Tibial nerve (tissue), 4 donors: ENCODE measurements at regions not wholly inside any gene's neighbourhood (a gene's known extent, or its start where the extent isn't known, plus 50 kb on each side); places are given as distances from the start of the nearest gene placed in this dataset.
"Not testable (repeated sequence)": the region's sequence is repeated elsewhere in the genome, so short reads cannot be mapped to it uniquely, and the experiment has no call there.

Source experiments
- DNase-seq, 2 donors: peaks; one replicate each; pipeline ENCODE4 v3.0.0-alpha.2; 2019; ENCODE audit warnings: low spot score in 2 of 2
- H3K27ac ChIP-seq, 4 donors: fragments of 200-600 bp; sonication (generic) in 3 of 4; one replicate each; pipeline ENCODE4 v1.5.1; 2017 to 2019; ENCODE audit warnings: mild to moderate bottlenecking in 1 of 4
- H3K27me3 ChIP-seq, 2 donors: fragments of 200-600 bp; sonication (generic) in 1 of 2; one replicate each; pipeline versions ENCODE4 v1.5.1 to v1.6.0; 2017 to 2019
- H3K36me3 ChIP-seq, 3 donors: fragments of 200-600 bp; sonication (generic); one replicate each; pipeline ENCODE4 v1.5.1; 2018 to 2019
- H3K4me1 ChIP-seq, 4 donors: fragments of 200-600 bp; sonication (generic) in 3 of 4; one replicate each; pipeline ENCODE4 v1.5.1; 2017 to 2019
- H3K4me3 ChIP-seq, 4 donors: fragments of 200-600 bp; sonication (generic) in 3 of 4; one replicate each; pipeline ENCODE4 v1.5.1; 2017 to 2019; ENCODE audit warnings: mild to moderate bottlenecking in 1 of 4, moderate library complexity in 1 of 4
- H3K9me3 ChIP-seq, 4 donors: fragments of 200-600 bp; sonication (generic) in 3 of 4; one replicate each; pipeline ENCODE4 v1.5.1; 2017 to 2019
- CTCF ChIP-seq, 5 experiments: fragments of 200-600 bp in 3 of 5; fragments of 450-650 bp in 2 of 5; sonication (generic) in 3 of 5; IDR thresholded peaks; one replicate each; pipeline ENCODE4 v1.5.1; 2016 to 2019; ENCODE audit warnings: antibody characterized with exemption in 5 of 5, mild to moderate bottlenecking in 3 of 5, moderate library complexity in 2 of 5
- EP300 ChIP-seq, 2 donors: sonication (generic); formaldehyde crosslinking; IDR thresholded peaks; one replicate each; pipeline ENCODE4 v1.6.1; 2017; ENCODE audit warnings: antibody characterized with exemption in 2 of 2, mild to moderate bottlenecking in 1 of 2
- POLR2A ChIP-seq, 2 donors: fragments of 450-650 bp; IDR thresholded peaks; one replicate each; pipeline ENCODE4 v1.6.1; 2017; ENCODE audit warnings: antibody characterized with exemption in 2 of 2, mild to moderate bottlenecking in 2 of 2, moderate library complexity in 2 of 2
- WGBS, 2 donors: methylation state at CpG; one replicate each; pipeline ENCODE4 v1.1.5; 2018; 5-methylcytosine and 5-hydroxymethylcytosine counted together

GRCh38 chr6:112881828-112882780 lies 535.0 kb downstream of the RFPL4B start:
- Histone ChIP-seq H3K9me3 (no peaks in the 10 kb centered on the region), H3K4me1 (peaks cover 0 to 46% (median 10%) of the 10 kb centered on the region in 4 donors), H3K4me3 (no peak overlapping the region), H3K27me3 (no peaks in the 10 kb centered on the region), H3K36me3 (no peaks in the 10 kb centered on the region), H3K27ac (no peak overlapping the region)
- no peak for TF ChIP-seq EP300 (IDR thresholded peaks at IDR 0.05)
- TF ChIP-seq CTCF (IDR thresholded peaks at IDR 0.05): no peak
- TF ChIP-seq POLR2A (IDR thresholded peaks at IDR 0.05): no peak
- no peak for DNase-seq
- WGBS, 2 donors: 79 to 80% methylated on average over 2 of the region's 2 CpGs

- no peaks in the 10 kb centered on the region for H3K27me3 ChIP-seq
- WGBS, 2 donors: 52 to 67% methylated on average over 3 of the region's 3 CpGs
- no peak for DNase-seq
- no peaks in the 10 kb centered on the region for H3K9me3 ChIP-seq
- H3K4me3 ChIP-seq: no peak overlapping the region
- TF ChIP-seq POLR2A (IDR thresholded peaks at IDR 0.05) (no peak), EP300 (IDR thresholded peaks at IDR 0.05) (no peak), CTCF (IDR thresholded peaks at IDR 0.05) (no peak)
- peaks cover 0 to 36% (median 5%) of the 10 kb centered on the region in 4 donors for H3K4me1 ChIP-seq
- H3K27ac ChIP-seq: no peak overlapping the region
- H3K36me3 ChIP-seq: no peaks in the 10 kb centered on the region
Observed at GRCh38 chr6:112883095-112883494, 536.0 kb downstream of the RFPL4B start.

GRCh38 chr6:112886415-112886814 lies 539.3 kb downstream of the RFPL4B start:
- H3K36me3 ChIP-seq: no peaks in the 10 kb centered on the region
- H3K4me1 ChIP-seq: peaks cover 0 to 24% (median 3%) of the 10 kb centered on the region in 4 donors
- TF ChIP-seq EP300 (IDR thresholded peaks at IDR 0.05): no peak
- no peak for TF ChIP-seq POLR2A (IDR thresholded peaks at IDR 0.05)
- TF ChIP-seq CTCF (IDR thresholded peaks at IDR 0.05): no peak
- no peak overlapping the region for H3K4me3 ChIP-seq
- H3K27me3 ChIP-seq: no peaks in the 10 kb centered on the region
- H3K27ac ChIP-seq: peak overlapping the region in 1 of 4 donors; percentile 37
- H3K9me3 ChIP-seq: no peaks in the 10 kb centered on the region
- DNase-seq: no peak
- 36 to 39% methylated on average over 2 of the region's 2 CpGs for WGBS, 2 donors

GRCh38 chr6:112887424-112887823 lies 540.3 kb downstream of the RFPL4B start:
- H3K9me3 ChIP-seq, H3K27ac ChIP-seq, H3K4me3 ChIP-seq, H3K36me3 ChIP-seq, DNase-seq, H3K27me3 ChIP-seq: not testable (repeated sequence)
- 96% methylated on average over 4 of the region's 4 CpGs for WGBS, 2 donors
- peaks cover 0 to 13% (median 3%) of the 10 kb centered on the region in 4 donors for H3K4me1 ChIP-seq

GRCh38 chr6:112899541-112899940 lies 552.4 kb downstream of the RFPL4B start:
- peaks cover 0 to 8% (median 2%) of the 10 kb centered on the region in 4 donors for H3K9me3 ChIP-seq
- H3K27ac ChIP-seq: no peak overlapping the region
- no peak for DNase-seq
- 82% methylated on average over 3 of the region's 3 CpGs for WGBS, 2 donors
- H3K4me1 ChIP-seq: no peaks in the 10 kb centered on the region
- H3K27me3 ChIP-seq: no peaks in the 10 kb centered on the region
- no peak overlapping the region for H3K4me3 ChIP-seq
- no peaks in the 10 kb centered on the region for H3K36me3 ChIP-seq
- TF ChIP-seq POLR2A (IDR thresholded peaks at IDR 0.05): no peak
- TF ChIP-seq CTCF (IDR thresholded peaks at IDR 0.05): no peak
- no peak for TF ChIP-seq EP300 (IDR thresholded peaks at IDR 0.05)
